CD1c-positive myeloid dendritic cell (primary cell): ENCODE measurements at regions not wholly inside any gene's neighbourhood (a gene's known extent, or its start where the extent isn't known, plus 50 kb on each side); places are given as distances from the start of the nearest gene placed in this dataset.
"Not testable (repeated sequence)": the region's sequence is repeated elsewhere in the genome, so short reads cannot be mapped to it uniquely, and the experiment has no call there.

Source experiments
- DNase-seq: peaks from one replicate; pipeline ENCODE4 v3.0.0-alpha.2; 2016; ENCODE audit errors: extremely low spot score

- DNase-seq: no peak
Measured at GRCh38 chr6:97677626-97678025, 394.6 kb upstream of the MMS22L start.

- no peak for DNase-seq
Measured at GRCh38 chr6:97687916-97688315, 404.9 kb upstream of the MMS22L start.

DNA sequence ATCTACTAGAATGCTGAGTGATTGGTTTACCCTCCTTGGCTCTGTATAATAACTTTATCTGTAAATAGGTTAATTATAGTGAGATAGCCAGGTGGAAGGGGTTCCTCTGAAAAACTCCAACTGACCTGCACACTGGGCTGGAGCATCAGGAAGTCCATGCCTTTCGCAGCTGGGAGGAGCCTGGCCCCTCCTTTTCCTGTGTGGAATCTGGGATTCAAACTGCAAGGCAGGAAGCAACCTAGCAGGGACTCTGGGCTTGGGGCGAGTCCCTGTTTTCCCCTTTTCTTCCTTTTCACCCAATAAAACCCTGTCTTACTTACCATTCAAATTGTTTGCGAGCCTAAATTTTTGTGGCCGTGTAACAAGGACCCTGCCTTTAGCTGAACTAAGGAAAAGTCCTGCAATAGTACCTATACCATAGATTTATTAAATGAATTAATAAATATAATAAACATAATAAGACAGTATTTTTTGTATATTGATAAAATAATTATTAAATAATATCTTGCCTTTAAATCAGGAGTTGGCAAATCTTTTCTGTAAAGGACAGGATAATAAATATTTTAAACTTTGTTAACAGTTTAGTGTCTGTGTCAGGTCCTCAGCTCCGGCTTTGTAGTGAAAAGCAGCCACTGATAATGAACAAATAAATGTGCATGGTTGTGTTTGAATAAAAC, 406.2 kb upstream of the MMS22L start:
- no peak for DNase-seq

DNA sequence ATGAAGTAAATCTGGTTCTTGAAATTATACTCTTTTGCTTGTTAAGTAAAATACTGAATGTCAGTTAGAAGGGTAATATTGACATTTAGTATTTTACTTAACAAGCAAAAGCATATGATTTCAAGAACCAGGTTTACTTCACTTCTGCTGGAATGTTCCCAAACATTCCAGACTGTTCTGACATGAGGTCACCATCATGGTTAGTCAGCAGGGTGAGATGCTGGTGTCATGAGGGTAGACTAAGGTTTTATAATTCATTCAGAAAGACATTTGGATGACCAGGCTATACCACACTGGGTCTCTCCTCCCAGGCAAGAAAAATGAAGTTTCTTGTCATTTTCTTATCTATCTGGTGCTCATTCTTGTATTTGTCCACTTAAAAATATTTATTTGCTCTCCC, 414.4 kb upstream of the MMS22L start:
- DNase-seq: no peak

DNA sequence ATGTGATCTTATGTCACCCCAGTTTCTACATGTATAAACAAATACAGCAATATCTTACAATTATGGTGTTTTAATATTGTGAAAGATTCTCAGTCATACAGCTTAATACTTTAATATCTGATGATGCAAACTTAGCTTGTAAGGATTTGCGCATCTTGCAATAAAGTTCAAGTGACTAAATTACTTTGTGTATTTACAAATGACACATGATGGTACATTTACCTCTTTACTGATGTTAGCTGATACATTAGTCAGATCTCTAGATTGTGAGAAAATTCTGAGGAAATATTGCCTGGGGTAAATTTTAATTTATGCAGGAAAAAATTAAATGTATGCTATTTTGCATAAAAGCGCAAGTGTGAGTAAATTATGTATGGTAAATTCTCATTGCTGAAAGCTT, 418.8 kb upstream of the MMS22L start:
- DNase-seq: no peak

DNA sequence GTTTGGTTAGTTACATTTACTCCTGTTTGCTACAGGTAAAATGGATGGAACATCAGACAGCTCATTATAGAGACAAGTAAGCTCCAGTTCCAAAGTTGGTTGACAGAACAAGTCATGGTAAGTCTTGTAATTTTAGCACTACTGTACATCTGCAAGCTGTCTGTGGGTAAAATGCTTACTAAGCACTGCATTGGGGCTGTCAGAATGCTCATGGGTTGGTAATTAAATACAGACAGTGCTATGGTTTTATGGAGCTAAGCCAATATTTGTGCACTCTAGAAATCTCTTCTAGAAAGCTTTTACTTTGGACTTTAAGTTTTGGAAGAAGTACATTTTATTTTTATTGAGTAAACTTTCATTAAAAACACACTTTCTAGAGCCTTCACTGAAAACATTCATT, 419.2 kb upstream of the MMS22L start:
- no peak for DNase-seq

DNA sequence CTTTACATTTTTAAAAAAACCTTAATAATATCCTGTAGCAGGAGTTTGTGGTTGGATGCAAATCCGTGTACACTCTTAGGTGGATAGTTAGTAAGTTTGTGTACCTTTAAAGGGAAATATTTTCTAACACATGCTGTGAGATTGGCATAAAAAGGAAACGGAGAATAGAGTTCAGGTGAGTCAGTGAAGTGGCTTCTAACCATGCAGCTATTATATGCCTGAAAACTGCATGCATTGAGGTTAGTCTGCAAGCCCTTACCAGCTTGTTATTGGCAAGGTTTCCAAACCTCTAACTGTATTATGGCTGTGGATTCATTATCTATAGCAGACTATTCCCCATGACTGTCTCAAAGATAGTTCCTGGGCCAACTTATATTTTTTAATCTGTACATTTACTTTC, 420.6 kb upstream of the MMS22L start:
- DNase-seq: no peak

GRCh38 chr6:97705568-97705967, 422.6 kb upstream of the MMS22L start:
- DNase-seq: no peak

DNA sequence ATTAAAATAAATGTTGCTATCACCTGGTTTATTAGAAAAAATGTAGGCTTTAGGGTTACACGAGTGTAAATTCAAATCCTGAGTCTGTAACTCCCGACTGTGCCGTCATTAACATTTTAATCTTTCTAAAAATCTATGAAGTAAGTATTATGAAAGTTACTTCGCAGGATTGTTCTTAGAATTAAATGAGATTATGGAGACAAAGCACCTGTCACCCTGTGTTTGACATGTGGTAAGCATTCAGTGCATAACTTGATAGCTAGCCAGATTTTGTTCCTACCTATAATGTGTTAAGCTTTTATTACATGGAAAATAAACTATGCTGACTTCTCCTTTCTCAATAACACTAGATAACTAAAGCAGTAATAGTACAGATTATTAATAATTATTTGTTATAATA, 429.7 kb upstream of the MMS22L start:
- DNase-seq: no peak

DNA sequence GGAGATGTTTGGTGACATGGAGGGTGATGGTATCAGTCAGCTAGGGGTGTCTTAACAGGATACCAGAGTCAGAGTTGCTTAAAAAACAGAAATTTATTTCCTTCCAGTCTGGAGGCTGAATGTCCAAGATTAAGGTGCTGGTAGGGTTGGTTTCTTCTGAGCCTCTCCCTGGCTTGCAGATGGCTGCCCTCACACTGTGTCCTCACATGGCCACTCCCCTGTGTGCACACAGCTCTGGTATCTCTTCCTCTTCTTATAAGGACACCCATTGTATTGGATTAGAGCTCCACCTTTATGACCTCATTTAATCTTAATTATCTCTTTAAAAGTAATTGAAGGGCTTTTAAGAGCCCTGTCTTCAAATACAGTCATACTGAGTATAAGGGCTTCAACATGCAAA, 431.8 kb upstream of the MMS22L start:
- DNase-seq: no peak

- DNase-seq: no peak
Measured at GRCh38 chr6:97717086-97717485, 434.1 kb upstream of the MMS22L start.

DNA sequence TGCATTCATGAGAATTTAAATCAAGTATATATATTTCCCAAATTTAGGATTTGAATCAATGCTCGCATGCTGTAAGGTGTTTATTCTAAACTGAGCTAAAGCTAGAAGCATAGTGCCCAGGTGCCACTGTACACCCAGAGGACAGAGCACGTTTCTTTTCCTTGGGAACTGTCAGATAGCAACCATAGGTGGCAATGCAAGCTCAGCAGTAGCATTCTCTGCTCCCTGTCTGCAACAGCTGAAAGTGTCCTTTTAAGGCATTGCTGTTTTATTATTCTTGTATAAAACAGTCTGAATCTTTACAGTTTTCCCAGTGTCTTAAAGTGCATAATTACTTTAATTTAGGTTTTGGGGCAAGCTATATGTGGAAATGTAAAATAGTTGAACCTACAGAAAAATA, 443.4 kb upstream of the MMS22L start:
- DNase-seq: no peak

DNA sequence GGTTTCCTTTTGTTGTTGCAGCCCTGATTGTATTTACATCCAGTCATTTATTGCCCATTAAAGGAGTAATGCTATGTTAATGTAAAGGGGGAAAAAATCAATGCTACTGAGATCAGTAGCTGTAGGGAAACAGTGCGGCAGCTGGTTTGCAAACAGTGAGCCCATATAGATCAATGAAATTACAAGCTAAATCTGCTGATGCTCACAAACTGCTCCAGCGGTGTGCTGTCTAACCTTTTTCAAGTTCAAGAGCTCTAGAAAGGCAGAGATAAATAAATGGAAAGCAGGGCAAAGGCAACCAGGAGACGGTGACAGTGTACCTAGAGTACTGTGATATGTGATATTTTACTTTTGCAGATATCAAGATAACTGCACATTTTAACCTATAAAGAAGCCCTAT, 449.0 kb upstream of the MMS22L start:
- no peak for DNase-seq

- DNase-seq: no peak
Measured at GRCh38 chr6:97757575-97757974, 474.6 kb upstream of the MMS22L start.

DNA sequence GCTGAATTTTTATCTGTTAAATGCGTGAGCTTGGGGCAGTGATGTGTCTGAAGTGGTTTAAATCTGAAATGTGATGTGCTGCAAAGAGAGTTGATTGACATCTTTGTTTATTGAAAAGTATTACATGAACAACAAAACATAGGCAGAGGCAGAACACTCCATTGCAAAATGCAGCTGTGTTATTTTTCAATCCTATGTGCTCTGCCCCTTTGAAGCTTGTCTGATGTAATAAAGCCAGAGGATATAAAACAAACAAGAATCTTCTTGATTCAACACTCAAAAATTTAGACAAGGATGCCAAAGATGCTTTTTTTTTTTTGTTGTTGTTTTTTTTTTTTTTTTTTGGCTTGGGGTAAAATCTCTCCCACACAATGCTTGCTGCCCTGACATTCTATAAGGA, 482.4 kb upstream of the MMS22L start:
- DNase-seq: no peak

DNA sequence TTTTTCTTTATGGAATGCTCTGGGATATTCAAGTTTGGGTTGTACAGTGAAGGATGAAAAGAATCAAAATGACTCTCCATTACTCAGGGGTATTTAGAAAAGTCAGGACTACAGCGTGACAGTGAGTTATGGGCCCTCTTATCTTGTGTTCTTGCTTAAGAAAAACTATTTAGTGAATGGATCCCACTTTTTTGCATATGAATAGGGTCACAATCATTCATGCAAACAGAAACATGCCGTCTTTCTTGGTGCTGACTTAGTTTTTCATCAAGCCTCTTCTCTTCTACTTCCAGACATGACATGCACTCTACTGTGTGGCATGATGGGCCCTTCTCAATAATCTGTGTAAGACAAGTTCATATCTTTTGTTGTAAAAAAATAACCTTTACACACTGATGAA, 488.4 kb upstream of the MMS22L start:
- no peak for DNase-seq

- DNase-seq: no peak
Measured at GRCh38 chr6:97775012-97775411, 492.0 kb upstream of the MMS22L start.

DNA sequence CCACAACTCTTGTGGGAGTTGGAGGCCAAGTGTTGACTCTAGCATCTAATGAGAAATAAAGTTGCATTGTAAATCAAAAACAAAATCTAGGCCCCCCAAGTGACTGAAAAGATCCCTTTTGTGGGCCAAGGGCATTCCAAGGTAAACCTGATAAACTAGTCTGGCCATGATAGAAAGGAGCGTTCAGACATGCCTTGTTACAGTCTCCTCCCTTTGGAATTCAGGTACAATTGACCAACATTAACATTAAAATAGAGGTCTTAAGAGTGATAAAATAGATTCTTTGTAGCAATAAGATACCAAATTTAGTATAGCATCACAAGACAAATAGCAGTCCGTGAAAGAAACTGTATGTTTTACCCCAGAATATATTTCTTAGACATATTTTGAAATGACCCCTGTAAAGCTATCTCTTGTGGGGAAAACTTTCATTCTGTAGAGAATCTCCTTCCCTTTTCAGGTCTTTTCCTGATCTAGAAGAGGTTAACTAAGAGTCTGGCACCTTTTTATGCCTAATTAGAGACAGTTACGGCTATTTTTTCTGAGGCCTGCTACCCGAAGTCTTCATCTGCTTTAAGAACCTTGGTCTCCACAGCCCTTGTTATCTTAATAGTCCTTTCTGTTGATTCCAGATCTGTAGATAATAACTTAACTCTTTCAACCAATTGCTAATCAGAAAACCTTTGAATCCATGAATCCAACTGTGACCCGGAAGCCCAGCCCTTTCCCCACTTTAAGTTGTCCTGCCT, 495.4 kb upstream of the MMS22L start:
- no peak for DNase-seq

GRCh38 chr6:97779039-97779766, 496.2 kb upstream of the MMS22L start:
- not testable (repeated sequence) for DNase-seq

- DNase-seq: no peak
Measured at GRCh38 chr6:97790926-97791590, 508.0 kb upstream of the MMS22L start.

DNA sequence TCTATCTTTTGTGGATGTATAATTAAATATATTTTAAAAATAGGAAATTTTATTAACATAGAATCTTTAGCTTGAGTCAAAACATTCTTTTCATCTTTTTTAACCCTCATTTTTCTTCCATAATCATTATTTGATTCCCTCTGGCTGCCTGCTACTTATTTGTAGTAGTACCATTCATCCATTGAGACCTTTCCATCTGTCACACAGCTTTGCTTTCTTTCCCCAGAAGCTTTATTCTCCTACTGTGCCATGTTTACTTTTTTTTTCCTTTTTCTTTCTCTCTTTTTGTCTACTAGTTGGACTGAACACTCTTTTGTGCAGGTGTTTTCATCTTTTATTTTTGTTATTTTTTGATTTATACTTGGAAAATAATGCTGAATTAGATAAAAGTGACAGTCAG, 522.6 kb upstream of the MMS22L start:
- no peak for DNase-seq

DNA sequence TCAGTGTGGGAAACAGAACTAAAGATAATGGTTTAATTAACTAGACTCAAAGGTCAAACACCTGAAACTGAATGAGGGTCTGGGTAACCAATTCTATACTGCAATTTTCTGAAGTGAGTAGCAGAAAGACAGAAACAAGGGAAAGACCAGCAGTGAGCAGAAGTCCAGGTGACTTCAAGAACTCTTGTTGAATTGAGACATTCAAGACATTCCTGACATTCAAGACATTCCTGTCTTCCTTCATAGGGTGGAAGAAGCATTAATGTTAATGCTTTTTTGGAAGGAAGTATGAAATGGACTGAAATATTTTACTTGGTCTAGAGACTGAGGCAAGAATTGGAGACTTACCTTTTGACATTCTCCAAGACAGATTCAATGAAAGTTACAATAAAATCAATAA, 529.9 kb upstream of the MMS22L start:
- no peak for DNase-seq
